UCSD-AML1 (cell line): ENCODE measurements at regions not wholly inside any gene's neighbourhood (a gene's known extent, or its start where the extent isn't known, plus 50 kb on each side); places are given as distances from the start of the nearest gene placed in this dataset.
A peak's percentile ranks its signal among the peaks of the same experiment; 100 is the strongest.
"Not testable (repeated sequence)": the region's sequence is repeated elsewhere in the genome, so short reads cannot be mapped to it uniquely, and the experiment has no call there.

ENCODE experiments used
- DNase-seq: peaks from one replicate; lab custom pipeline; 2025; ENCODE audit not compliant: unreplicated experiment; lab: John Stamatoyannopoulos, UW

DNA sequence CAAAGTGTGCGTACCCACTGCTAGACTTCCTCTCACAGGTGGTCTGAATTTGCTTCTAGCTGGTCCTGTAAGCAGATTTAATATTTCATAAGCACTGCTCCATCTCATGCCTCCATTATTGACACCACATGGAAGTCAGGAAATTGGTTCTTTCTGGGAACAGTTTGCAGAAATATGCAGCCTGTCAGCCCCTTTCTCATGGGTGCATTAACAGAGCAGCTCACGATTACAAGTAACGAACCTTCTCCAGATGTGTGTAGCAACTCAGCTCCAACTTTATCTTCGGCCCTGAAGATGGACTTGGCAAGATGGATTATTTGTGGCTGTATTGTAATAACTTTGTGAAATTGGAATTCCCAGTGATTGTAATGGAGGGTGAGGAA lies 214.5 kb upstream of the DDHD1 start:
- no peak for DNase-seq

DNA sequence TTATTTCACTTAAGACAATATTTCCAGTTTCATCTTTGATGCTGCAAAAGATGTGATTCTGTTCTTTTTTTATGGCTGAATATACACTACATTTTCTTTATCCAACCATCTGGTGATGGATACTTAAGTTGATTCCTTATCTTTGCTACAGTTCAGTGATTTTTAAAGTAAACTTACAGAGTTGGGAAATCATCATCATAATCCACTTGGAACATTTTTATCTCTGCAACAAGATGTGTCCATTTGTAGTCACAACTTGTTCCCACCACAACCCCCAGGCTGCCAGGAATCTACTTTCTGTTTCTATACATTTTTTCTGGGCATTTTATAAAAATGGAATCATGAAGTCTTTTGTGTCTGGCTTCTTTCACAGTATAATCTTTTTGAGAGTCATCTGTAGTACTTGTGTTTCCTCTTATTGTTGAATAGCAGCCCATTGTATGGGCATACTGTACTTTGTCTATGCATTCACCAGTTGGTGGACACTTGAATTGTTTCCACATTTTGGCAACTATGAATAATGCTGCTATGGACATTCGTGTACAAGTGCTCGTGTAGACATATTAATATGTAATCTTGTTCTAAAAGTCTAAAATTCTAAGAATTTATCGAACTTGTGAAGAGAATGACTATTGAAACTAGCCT lies 212.5 kb upstream of the DDHD1 start:
- DNase-seq, result no peak

GRCh38 chr14:53362916-53363315 lies 209.8 kb upstream of the DDHD1 start:
- DNase-seq, result not testable (repeated sequence)

DNA sequence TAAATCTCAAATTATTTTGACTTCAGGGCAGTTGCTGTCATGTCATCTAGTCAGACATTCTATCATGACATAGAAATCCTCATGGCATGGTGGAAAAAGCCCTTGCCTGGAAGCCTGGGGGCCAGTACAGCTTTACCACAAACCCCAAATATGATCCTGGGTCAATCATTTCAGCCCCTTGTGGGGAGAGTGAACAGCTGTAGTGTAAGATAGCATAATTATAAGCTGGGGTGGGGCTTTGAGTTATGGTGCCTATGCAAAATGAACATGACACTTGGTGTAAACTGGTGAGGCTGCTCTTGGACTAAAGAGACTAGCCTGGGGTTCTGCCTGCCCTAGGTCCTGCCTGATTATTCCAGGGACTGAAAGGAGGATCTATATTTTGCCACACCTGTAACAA lies 207.7 kb upstream of the DDHD1 start:
- DNase-seq, result no peak

DNA sequence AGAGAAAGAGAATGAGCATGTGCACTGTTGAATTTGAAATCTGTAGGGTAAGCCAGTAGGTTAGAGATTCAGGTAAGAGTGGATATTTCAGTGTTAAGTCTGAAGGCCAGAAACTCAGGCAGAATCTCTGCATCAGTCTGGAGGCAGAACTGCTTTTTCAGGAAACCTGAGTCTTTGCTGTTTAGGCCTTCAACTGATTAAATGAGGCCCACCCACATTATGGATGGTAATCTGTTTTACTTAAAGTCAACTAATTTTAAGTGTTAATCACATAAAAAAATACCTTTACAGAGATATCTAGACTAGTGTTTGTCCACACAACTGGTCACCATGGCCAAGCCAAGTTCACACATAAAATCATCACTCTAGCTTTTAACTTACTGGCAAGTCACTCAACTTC lies 205.0 kb upstream of the DDHD1 start:
- DNase-seq, result no peak

GRCh38 chr14:53356361-53357150 lies 203.4 kb upstream of the DDHD1 start:
- DNase-seq, result no peak

GRCh38 chr14:53355581-53356112 lies 202.5 kb upstream of the DDHD1 start:
- peak; percentile 12 for DNase-seq

DNA sequence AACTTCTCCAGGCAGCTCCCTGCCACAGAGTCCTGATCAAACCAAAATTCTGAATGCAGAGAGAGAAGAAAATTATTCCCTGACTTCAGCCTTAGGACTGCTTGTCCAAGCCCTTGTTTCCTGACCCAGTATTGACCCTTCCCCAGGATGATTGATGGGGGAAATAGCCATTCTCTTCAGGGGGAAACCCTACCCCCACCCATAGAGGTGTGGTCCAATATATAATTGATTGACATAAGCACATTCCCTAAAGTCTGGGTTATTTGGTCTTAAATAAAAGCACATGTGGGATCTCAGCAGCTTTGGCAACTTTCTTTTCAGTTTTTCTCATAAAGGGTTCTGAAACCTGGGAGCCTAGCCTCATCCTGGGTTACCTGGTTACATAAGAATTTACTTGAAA lies 201.2 kb upstream of the DDHD1 start:
- no peak for DNase-seq

DNA sequence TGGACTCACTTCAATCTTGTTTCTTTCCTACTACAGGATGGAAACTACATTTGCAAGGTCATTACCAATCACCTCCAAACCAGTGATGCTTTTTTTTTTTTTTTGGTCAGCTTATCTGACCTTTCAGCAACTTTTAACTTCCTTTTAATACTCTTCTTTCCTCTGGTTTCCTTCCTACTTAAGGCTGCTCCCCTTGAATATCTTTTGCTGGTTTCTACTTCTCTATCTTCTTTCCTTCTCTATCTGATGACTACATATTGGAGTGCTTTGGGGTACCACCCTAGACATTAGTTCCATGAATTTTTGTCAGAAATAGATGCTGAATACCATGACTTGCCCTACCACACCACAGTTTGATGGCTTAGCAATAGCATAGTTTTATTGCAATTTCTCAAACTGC lies 197.7 kb upstream of the DDHD1 start:
- no peak for DNase-seq

GRCh38 chr14:53350429-53350828 lies 197.3 kb upstream of the DDHD1 start:
- no peak for DNase-seq

- no peak for DNase-seq
Observed at GRCh38 chr14:53346988-53347387, 193.9 kb upstream of the DDHD1 start.

- DNase-seq, result no peak
Observed at GRCh38 chr14:53341324-53341723, 188.2 kb upstream of the DDHD1 start.

DNA sequence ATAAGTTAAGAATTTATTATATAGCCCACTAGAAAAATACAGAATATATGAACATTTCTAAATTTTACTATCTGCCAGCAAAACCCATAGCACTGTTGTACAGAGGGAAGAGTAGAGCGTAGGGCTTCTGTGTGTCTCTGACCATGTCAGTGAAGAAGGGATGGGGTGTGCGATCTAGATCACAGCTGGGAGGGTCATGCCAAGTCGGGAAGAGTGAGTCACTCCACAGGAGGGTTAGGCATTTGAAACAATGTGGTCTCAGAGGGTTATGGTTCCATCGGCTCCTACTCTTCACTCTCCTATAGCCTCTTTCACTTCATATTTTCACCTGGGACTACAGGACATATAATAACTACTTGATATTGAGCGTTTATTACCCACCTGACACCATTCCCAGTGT lies 185.1 kb upstream of the DDHD1 start:
- no peak for DNase-seq

DNA sequence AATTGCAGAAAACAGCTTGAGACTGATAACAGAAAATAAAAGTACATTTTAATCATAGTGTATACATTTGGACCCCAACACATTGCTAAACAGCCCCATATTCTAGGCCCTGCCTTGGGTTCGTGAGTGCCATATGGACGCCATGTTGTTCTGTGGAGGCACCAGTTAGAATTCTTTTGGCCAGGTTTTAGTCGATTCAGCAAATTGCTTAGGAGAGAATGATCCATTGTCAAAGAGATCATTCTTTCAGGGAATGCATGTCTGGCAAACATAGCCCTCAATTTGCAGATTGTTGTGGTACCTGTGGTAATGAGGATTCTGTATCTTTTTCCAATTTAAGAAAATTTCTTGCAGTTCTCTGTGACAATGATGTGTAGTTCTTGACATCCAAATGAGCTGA lies 183.6 kb upstream of the DDHD1 start:
- DNase-seq, result no peak

DNA sequence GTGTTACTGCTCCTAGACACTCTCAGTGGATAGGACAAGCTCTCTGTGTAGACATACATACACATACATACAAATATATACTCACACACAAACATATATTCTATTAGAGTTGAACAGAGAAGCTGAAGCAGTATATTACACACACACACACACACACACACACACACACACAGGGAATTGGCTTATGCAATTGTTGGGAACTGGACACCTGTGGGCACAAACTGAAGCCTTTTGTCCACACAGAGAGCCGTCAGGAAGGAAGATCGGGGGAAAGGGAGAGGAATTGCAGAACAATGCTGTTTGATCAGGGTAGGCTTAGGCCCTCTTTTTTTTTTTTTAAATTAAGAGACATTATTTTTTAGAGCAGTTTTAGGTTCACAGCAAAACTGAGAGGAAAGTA lies 180.7 kb upstream of the DDHD1 start:
- DNase-seq, result no peak

GRCh38 chr14:53331921-53332320 lies 178.8 kb upstream of the DDHD1 start:
- DNase-seq, result no peak

- DNase-seq, result no peak
Observed at GRCh38 chr14:53331247-53331646, 178.1 kb upstream of the DDHD1 start.

- DNase-seq, result no peak
Observed at GRCh38 chr14:53330441-53330840, 177.3 kb upstream of the DDHD1 start.

DNA sequence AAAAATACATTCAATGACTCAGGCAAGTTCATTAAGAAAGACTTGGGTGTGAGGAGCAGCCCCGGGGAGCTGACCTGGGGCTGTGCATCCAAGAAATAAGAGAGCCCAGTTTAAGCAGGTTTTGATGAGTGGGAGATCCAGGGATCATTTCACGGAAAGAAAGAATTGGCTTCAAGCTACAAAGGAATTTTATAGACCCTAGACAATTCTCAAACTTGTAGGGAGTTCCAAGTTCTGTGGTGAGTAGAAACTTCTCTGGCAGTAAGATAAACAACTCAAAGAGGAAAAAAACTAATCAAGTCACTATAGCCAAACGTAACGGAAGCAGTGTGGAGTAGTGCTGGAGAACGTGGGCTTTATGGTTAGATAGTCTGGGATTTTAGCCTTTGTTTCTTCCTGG lies 175.7 kb upstream of the DDHD1 start:
- DNase-seq, result no peak

- DNase-seq, result no peak
Observed at GRCh38 chr14:53327716-53328115, 174.6 kb upstream of the DDHD1 start.

- DNase-seq, result no peak
Observed at GRCh38 chr14:53325176-53325806, 172.2 kb upstream of the DDHD1 start.

DNA sequence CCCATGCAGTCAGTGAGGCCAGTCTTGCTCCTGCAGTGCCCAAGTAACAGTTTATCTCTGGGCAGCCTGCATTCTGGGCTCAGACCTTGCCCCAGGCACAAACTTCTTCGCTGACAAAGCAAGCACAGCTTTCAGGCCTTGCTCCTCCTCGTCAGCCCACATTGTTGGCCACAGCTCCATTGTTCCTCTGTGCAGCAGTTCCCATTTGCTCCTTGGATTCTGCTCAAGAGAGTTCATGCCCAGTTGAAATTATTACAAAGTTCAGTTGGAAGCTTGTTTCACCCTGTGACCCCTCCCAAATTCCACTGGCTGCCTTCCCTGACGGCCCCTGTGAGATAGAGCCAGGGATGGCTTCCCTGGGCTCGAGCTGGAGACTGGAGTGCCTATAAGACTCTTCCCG lies 163.4 kb upstream of the DDHD1 start:
- DNase-seq, result no peak
